ENCODE measurements at regions not wholly inside any gene's neighbourhood (a gene's known extent, or its start where the extent isn't known, plus 50 kb on each side); places are given as distances from the start of the nearest gene placed in this dataset.
"Not testable (repeated sequence)": the region's sequence is repeated elsewhere in the genome, so short reads cannot be mapped to it uniquely, and the experiment has no call there.

GRCh38 chr17:64736804-64737492, 74.8 kb upstream of the SMURF2 start:
- no peak for DNase-seq (ENCODE audit: low spot score in 2 of 2)
- TF ChIP-seq CTCF (IDR thresholded peaks at IDR 0.05) = peak in 2 of 3 experiments; percentile 30 to 49
- Histone ChIP-seq H3K9me3 (no peaks in the 10 kb centered on the region), H3K4me1 (peaks cover 7 to 20% of the 10 kb centered on the region in 2 donors), H3K4me3 (no peak overlapping the region), H3K27me3 (no peaks in the 10 kb centered on the region), H3K27ac (no peak overlapping the region), H3K36me3 (no peaks in the 10 kb centered on the region)
- intact Hi-C loops (cut with DNase I) = no loop called here

- peak overlapping the region in 1 of 2 donors; percentile 23 for H3K27ac ChIP-seq
These were observed 70.4 kb upstream of the SMURF2 start for GRCh38 chr17:64732336-64733006.

GRCh38 chr17:64730023-64730422, 67.9 kb upstream of the SMURF2 start:
- H3K27me3 ChIP-seq; H3K9me3 ChIP-seq; DNase-seq (ENCODE audit: low spot score in 2 of 2); intact Hi-C loops (cut with DNase I); H3K4me3 ChIP-seq; H3K36me3 ChIP-seq; H3K4me1 ChIP-seq; H3K27ac ChIP-seq: not testable (repeated sequence)

More at GRCh38 chr17:64732336-64733006, 70.4 kb upstream of the SMURF2 start:
- H3K36me3 ChIP-seq = no peaks in the 10 kb centered on the region
- TF ChIP-seq CTCF (IDR thresholded peaks at IDR 0.05) = no peak
- H3K4me3 ChIP-seq = no peak overlapping the region
- H3K4me1 ChIP-seq = peaks cover 0 to 7% of the 10 kb centered on the region in 2 donors
- H3K27me3 ChIP-seq = no peaks in the 10 kb centered on the region
- intact Hi-C loops (cut with DNase I) = no loop called here
- DNase-seq (ENCODE audit: low spot score in 2 of 2) = no peak
- H3K9me3 ChIP-seq = no peaks in the 10 kb centered on the region

- Histone ChIP-seq H3K4me3 (no peak overlapping the region), H3K4me1 (peaks cover 5 to 7% of the 10 kb centered on the region in 2 donors), H3K36me3 (no peaks in the 10 kb centered on the region), H3K27ac (no peak overlapping the region), H3K27me3 (no peaks in the 10 kb centered on the region), H3K9me3 (no peaks in the 10 kb centered on the region)
- intact Hi-C loops (cut with DNase I) = no loop called here
- no peak for TF ChIP-seq CTCF (IDR thresholded peaks at IDR 0.05)
- DNase-seq (ENCODE audit: low spot score in 2 of 2) = no peak
These were observed 67.1 kb upstream of the SMURF2 start for GRCh38 chr17:64729201-64729600.

- Histone ChIP-seq H3K36me3 (no peaks in the 10 kb centered on the region), H3K27me3 (no peaks in the 10 kb centered on the region), H3K9me3 (no peaks in the 10 kb centered on the region), H3K4me3 (no peak overlapping the region), H3K27ac (no peak overlapping the region), H3K4me1 (peaks cover 7 to 9% of the 10 kb centered on the region in 2 donors)
- no peak for TF ChIP-seq CTCF (IDR thresholded peaks at IDR 0.05)
- no peak for DNase-seq (ENCODE audit: low spot score in 2 of 2)
- intact Hi-C loops (cut with DNase I) = no loop called here
These were observed 66.1 kb upstream of the SMURF2 start for GRCh38 chr17:64728041-64728695.

GRCh38 chr17:64726025-64726424, 63.9 kb upstream of the SMURF2 start:
- H3K4me1 ChIP-seq; H3K9me3 ChIP-seq; H3K4me3 ChIP-seq; H3K27me3 ChIP-seq; H3K36me3 ChIP-seq; intact Hi-C loops (cut with DNase I); DNase-seq (ENCODE audit: low spot score in 2 of 2); H3K27ac ChIP-seq: not testable (repeated sequence)

GRCh38 chr17:64724246-64724645, 62.1 kb upstream of the SMURF2 start:
- H3K27me3 ChIP-seq; H3K4me1 ChIP-seq; H3K36me3 ChIP-seq; H3K4me3 ChIP-seq; intact Hi-C loops (cut with DNase I); H3K9me3 ChIP-seq: not testable (repeated sequence)
- H3K27ac ChIP-seq = peak overlapping the region; percentile 38 to 58
- DNase-seq (ENCODE audit: low spot score in 2 of 2) = peak in 1 of 2 donors; percentile 82

Measured in ascending aorta (tissue), 2 donors.